Activated CD4-positive, alpha-beta T cell treated with anti-CD3 and anti-CD28 coated beads for 36 hours (primary cell): ENCODE measurements at regions not wholly inside any gene's neighbourhood (a gene's known extent, or its start where the extent isn't known, plus 50 kb on each side); places are given as distances from the start of the nearest gene placed in this dataset.
A peak's percentile ranks its signal among the peaks of the same experiment; 100 is the strongest.

Experiments
- ATAC-seq: fragments of 200-7000 bp; cut with Tn5 transposase; one replicate; pipeline ENCODE4 v1.10.0; 2021; ENCODE audit warnings: mild to moderate bottlenecking, moderate library complexity
- CTCF ChIA-PET: fragments of 350-600 bp; sonication (Branson Sonifier 250); formaldehyde crosslinking; loops from one replicate; lab custom pipeline; 2021; ENCODE audit warnings: antibody characterized with exemption; lab: Charles Lee
- POLR2A ChIA-PET: fragments of 350-600 bp; sonication (Branson Sonifier 250); formaldehyde crosslinking; loops from one replicate; lab custom pipeline; 2021; ENCODE audit warnings: antibody characterized with exemption, inconsistent platforms; lab: Charles Lee
- DNase-seq: peaks from one replicate; pipeline ENCODE4 v3.0.0-alpha.2; 2020
- H3K27ac Mint-ChIP-seq: one replicate; pipeline ENCODE4 v1.8.0; 2021; ENCODE audit warnings: mixed read lengths
- H3K27me3 Mint-ChIP-seq: one replicate; pipeline ENCODE4 v1.8.0; 2021; ENCODE audit warnings: mixed read lengths
- H3K36me3 Mint-ChIP-seq: one replicate; pipeline ENCODE4 v1.8.0; 2021; ENCODE audit warnings: low read depth, mixed read lengths
- H3K4me1 Mint-ChIP-seq: one replicate; pipeline ENCODE4 v1.8.0; 2021; ENCODE audit warnings: mixed read lengths
- H3K4me3 Mint-ChIP-seq: one replicate; pipeline ENCODE4 v1.8.0; 2021; ENCODE audit warnings: mild to moderate bottlenecking, moderate library complexity, mixed read lengths
- H3K9me3 Mint-ChIP-seq: one replicate; pipeline ENCODE4 v1.8.0; 2021; ENCODE audit warnings: low read depth, mixed read lengths
- intact Hi-C, 2 experiments: fragments of 100-400 bp; cut with DNase I in 1 of 2; cut with micrococcal nuclease in 1 of 2; formaldehyde crosslinking; loops; one replicate each; pipeline versions ENCODE4 v1.14.2 to v1.15.1; 2022 to 2024; cut with DNase I, micrococcal nuclease

DNA sequence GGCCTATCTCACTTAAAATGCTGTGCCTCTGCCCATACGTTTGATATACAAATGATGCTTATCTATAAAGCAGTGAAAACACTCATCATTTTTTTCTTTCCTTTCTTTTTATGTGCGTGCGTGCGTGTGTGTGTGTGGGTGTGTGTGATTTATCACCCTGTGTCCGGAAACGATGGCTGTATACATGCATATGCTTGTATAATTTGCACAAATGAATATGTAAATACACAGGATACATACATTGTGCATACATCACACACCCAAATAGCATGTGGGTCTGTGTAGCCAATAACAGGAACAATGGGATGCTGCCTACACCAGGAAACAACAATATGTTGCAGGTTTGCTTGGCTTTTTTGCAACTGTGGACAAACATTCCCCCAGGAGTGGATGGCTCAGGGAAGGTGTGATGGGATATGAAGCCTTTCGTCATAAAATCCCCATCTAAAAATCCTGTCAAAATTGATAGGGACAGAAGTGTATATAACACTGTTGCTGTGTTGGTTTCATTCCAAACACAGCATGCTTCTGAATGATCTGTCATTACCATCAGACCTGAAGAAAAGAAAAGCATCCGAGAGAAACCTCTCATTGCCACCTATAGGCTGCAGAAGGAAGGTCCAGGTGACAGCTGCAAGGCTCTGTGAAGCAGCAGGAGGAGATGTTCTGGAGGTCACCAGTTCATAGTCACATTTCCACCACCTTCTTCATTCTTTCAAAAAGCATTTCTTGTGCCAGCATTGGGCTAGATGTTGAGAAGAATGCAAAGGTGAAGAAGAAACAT lies 503.9 kb upstream of the NR2F2 start:
- DNase-seq (peak; percentile 6), ATAC-seq (no peak)
- no peaks in the 10 kb centered on the region for H3K9me3 Mint-ChIP-seq
- H3K36me3 Mint-ChIP-seq, result no peaks in the 10 kb centered on the region
- no peak overlapping the region for H3K27ac Mint-ChIP-seq
- ChIA-PET CTCF (no interaction called here), POLR2A (no interaction called here)
- intact Hi-C loops, result loop anchor here in 1 of 2 experiments (10.0 kb wide), 1 partner anchor 562 kb away; no protein-coding TSS in a partner anchor
- no peak overlapping the region for H3K4me3 Mint-ChIP-seq
- H3K27me3 Mint-ChIP-seq, result no peaks in the 10 kb centered on the region
- no peaks in the 10 kb centered on the region for H3K4me1 Mint-ChIP-seq

DNA sequence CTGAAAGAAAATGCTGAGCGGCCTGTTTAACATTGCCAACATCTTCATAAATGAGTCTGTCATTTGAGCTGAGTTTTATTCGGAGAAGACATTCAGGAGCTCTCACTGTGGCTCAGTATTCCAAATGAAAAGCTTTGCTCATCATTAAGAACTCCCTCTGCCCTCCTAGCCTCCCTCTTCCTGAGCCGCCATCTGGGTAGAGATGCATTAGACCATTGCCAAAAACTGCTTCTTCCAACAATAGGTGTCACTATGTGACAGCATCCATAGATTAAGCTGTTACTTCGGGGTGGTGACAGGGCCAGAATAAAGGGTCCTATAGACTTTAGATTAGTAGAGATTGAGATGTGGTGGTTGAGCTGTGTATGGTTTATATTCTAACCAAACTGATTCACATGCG lies 501.4 kb upstream of the NR2F2 start:
- no peaks in the 10 kb centered on the region for H3K4me1 Mint-ChIP-seq
- no peaks in the 10 kb centered on the region for H3K27me3 Mint-ChIP-seq
- intact Hi-C loops, result loop anchor here in 1 of 2 experiments (10.0 kb wide), 1 partner anchor 564 kb away; no protein-coding TSS in a partner anchor
- H3K9me3 Mint-ChIP-seq, result no peaks in the 10 kb centered on the region
- no peak for DNase-seq
- no peaks in the 10 kb centered on the region for H3K36me3 Mint-ChIP-seq
- H3K4me3 Mint-ChIP-seq, result no peak overlapping the region
- POLR2A ChIA-PET, result no interaction called here
- CTCF ChIA-PET, result no interaction called here
- ATAC-seq, result no peak
- no peak overlapping the region for H3K27ac Mint-ChIP-seq

DNA sequence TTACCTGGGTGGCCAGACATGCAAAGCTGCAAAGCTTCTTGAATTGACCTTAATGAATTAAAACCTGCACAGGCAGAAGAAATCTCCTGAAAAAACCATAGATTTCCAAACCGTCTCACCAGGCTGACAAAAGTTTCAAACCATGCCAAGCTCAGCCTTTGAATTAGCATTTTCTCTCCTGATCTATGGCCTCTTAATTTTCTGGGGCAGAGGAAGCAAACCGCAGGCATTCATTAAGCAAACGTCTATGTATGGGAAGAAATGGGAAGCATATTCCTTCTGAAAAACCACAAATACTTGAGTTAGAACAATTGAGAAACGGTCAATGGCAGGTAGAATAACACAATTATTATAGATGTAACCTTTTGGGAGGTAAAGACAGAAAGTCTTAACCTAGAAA lies 500.2 kb upstream of the NR2F2 start:
- no peak for ATAC-seq
- POLR2A ChIA-PET, result no interaction called here
- CTCF ChIA-PET, result no interaction called here
- H3K36me3 Mint-ChIP-seq, result no peaks in the 10 kb centered on the region
- no peak overlapping the region for H3K4me3 Mint-ChIP-seq
- H3K27me3 Mint-ChIP-seq, result peaks cover 3% of the 10 kb centered on the region
- H3K9me3 Mint-ChIP-seq, result no peaks in the 10 kb centered on the region
- no peak overlapping the region for H3K27ac Mint-ChIP-seq
- H3K4me1 Mint-ChIP-seq, result no peaks in the 10 kb centered on the region
- DNase-seq, result no peak
- intact Hi-C loops, result no loop called here

DNA sequence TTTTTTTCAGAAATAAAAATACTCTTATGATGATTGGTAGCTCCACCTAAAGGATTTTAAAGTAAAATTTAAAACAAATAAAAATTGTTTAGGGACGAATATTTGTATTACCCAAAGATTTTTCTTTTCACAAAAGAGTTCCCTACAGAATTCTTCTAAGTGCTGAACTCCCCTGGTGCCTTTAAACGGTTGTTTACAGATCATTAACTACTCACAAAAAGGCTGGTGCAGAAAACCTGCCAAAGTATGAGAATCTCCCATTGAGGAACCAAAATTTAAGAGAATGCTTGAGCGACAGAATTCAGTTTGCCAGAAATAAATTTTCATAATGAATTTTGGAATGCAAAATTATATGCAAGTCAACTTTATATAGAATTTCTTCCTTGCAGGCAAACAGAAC lies 497.8 kb upstream of the NR2F2 start:
- Mint-ChIP-seq H3K9me3 (no peaks in the 10 kb centered on the region), H3K27ac (no peak overlapping the region), H3K27me3 (peaks cover 3% of the 10 kb centered on the region), H3K36me3 (no peaks in the 10 kb centered on the region), H3K4me1 (no peaks in the 10 kb centered on the region), H3K4me3 (no peak overlapping the region)
- ATAC-seq (no peak), DNase-seq (no peak)
- ChIA-PET POLR2A (interaction anchor here (0.7 kb wide), 1 partner anchor 84 kb away, joined by 3 read pairs; no protein-coding TSS in a partner anchor), CTCF (no interaction called here)
- intact Hi-C loops, result no loop called here

DNA sequence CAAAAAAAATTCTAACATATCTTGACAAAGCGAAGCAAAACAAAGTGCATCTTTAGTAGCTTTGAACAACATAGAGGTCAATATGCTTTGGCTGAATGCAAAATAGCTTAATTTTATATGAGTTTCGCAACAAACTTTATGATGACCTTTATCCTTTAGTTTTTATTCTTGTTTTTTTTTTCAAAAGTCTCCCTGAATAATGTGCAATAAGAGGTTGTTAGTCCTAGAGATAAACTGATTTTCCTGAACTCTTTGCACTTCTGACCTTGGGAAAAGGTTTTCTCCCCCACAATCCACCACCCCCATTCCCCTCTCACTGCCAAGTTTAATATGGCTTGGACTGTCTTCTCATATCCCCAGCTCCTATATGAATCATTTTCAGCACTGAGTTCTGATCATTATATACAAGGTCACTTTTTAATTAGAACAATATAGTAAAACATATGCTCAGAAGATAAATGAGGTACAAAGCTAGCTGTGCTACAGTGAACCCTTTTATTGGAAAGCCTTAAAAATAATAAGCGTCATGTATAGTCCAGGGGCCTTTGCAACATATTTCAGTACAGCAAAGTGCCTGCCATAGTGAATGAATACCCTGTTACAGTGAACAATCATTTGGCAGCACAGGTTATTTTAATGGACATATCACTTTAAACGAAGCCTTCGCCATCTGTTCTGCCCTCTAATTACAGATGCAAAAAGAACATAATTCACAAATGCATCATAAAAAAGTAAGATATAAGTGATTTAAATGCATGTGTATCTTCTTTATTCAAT lies 496.3 kb upstream of the NR2F2 start:
- intact Hi-C loops, result no loop called here
- ChIA-PET CTCF (no interaction called here), POLR2A (no interaction called here)
- DNase-seq (no peak), ATAC-seq (no peak)
- no peaks in the 10 kb centered on the region for H3K36me3 Mint-ChIP-seq
- H3K27ac Mint-ChIP-seq, result no peak overlapping the region
- H3K27me3 Mint-ChIP-seq, result peaks cover 3% of the 10 kb centered on the region
- no peaks in the 10 kb centered on the region for H3K9me3 Mint-ChIP-seq
- peaks cover 5% of the 10 kb centered on the region for H3K4me1 Mint-ChIP-seq
- H3K4me3 Mint-ChIP-seq, result no peak overlapping the region

DNA sequence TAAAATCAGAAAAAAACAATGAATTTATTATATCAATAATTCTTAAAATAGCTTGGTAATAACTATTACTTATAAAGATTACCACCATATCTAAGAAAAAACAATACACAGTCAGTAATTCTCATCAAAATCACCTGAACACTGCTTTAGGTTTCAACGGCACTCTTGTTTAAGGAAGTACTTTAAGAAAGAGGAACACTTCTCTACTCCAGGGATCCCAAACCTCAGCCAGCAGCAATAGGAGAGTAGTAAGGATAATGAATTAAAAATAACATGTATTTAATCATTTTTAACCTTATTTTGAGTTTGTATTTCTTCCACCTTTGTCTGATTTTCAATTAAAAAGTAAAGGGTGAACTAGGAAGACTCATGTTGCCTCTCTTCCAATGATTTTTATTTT lies 494.0 kb upstream of the NR2F2 start:
- H3K4me3 Mint-ChIP-seq, result no peak overlapping the region
- no peak overlapping the region for H3K27ac Mint-ChIP-seq
- H3K27me3 Mint-ChIP-seq, result peaks cover 3% of the 10 kb centered on the region
- ATAC-seq (no peak), DNase-seq (no peak)
- ChIA-PET POLR2A (no interaction called here), CTCF (no interaction called here)
- no peaks in the 10 kb centered on the region for H3K9me3 Mint-ChIP-seq
- intact Hi-C loops, result no loop called here
- no peaks in the 10 kb centered on the region for H3K36me3 Mint-ChIP-seq
- peaks cover 25% of the 10 kb centered on the region for H3K4me1 Mint-ChIP-seq

DNA sequence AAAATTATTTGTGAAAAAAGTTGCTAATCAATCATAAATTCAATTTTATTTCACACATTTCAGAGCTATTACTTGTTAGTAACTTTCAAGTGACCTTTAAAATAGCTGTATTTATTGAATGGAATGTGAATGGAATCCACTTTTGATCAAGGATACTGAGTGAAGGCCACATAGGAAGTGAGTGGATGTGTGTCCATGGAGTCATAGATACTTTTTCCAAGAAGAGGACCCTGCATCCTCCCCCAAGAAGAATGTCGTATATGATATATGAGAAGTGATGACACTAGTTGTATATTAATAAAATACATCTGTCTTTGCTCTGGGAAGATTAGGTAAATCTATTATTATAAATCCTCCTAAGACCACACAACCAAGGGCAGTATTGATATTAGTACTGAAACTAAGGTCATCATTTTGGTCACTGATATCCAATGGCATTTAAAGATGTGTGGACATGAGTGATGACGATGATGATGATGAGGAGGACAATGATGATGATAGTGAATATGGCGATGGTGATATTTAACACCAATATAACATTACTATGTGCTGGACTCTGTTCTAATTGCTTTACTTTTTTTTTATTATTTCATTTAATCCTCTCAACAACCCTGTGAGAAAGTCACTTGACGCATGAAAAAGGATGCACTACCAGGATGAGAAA lies 493.0 kb upstream of the NR2F2 start:
- no peak for ATAC-seq
- no peaks in the 10 kb centered on the region for H3K36me3 Mint-ChIP-seq
- H3K27ac Mint-ChIP-seq, result no peak overlapping the region
- H3K4me3 Mint-ChIP-seq, result no peak overlapping the region
- ChIA-PET CTCF (interaction anchor here (0.6 kb wide), 1 partner anchor 479 kb away, joined by 3 read pairs; no protein-coding TSS in a partner anchor), POLR2A (no interaction called here)
- peaks cover 3% of the 10 kb centered on the region for H3K27me3 Mint-ChIP-seq
- H3K4me1 Mint-ChIP-seq, result peaks cover 25% of the 10 kb centered on the region
- no peaks in the 10 kb centered on the region for H3K9me3 Mint-ChIP-seq
- DNase-seq, result no peak
- intact Hi-C loops, result no loop called here

DNA sequence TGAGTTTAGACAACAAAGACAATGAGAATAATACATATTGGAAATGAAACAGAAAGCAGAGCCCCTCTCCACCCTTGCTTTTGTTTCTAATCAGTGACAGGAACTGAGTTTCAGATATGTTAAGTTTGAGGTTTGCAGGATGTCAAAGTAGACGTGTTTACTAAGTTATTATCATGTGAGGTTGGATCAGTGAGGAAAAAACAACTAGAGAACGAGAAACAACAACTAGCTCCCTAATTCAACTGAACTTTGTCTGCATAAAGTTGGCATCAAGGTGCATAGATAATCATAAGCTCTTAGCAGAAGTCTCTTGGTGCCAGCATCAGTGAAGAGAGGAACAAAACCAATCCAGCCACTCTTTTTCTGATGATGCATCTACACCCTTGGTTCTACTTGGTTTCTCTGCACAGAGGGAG lies 491.1 kb upstream of the NR2F2 start:
- H3K27me3 Mint-ChIP-seq, result peaks cover 3% of the 10 kb centered on the region
- H3K9me3 Mint-ChIP-seq, result no peaks in the 10 kb centered on the region
- CTCF ChIA-PET, result no interaction called here
- H3K4me1 Mint-ChIP-seq, result peaks cover 28% of the 10 kb centered on the region
- no peak for DNase-seq
- POLR2A ChIA-PET, result no interaction called here
- no peaks in the 10 kb centered on the region for H3K36me3 Mint-ChIP-seq
- H3K4me3 Mint-ChIP-seq, result no peak overlapping the region
- H3K27ac Mint-ChIP-seq, result no peak overlapping the region
- intact Hi-C loops, result no loop called here
- no peak for ATAC-seq

DNA sequence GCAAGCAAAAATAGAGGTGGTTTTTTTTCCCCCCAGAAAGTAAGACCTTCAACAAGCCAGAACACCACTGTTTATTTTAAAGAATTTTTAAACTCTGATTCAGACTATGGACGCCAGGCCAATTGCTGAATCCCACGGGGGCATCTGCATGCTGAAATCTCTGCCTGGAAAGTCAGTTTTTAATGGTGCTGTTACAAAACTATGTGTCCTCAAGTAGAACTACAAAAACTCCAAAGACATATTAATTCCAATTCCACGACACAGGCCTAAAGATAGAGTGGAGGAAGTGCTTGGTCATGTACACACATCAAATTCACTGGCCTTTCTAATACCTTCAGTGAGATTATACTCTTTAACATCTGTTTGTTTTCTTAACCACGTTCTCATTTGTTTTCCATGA lies 490.5 kb upstream of the NR2F2 start:
- Mint-ChIP-seq H3K4me1 (peaks cover 28% of the 10 kb centered on the region), H3K9me3 (no peaks in the 10 kb centered on the region), H3K27me3 (no peaks in the 10 kb centered on the region), H3K36me3 (no peaks in the 10 kb centered on the region), H3K27ac (no peak overlapping the region), H3K4me3 (no peak overlapping the region)
- POLR2A ChIA-PET, result no interaction called here
- ATAC-seq (no peak), DNase-seq (no peak)
- intact Hi-C loops, result no loop called here
- CTCF ChIA-PET, result no interaction called here

DNA sequence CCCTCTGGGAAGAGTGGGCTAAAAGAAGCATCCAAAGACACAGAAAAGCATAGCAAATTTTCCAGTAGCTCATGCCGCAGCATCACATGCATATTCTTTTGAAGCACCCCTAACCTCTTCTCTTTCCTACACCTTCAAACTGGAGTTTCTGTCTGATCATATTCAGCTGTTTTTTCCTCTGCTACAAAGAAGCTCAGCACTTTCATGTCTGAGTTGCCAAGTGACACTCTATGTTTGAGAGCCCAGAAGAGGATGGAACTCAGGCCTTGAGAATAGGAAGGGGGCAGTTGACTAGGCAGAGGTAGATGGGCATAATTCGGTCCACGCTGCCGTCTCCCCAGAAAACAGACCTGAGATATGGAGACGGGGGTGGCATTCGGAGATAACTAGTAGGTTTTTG lies 489.6 kb upstream of the NR2F2 start:
- POLR2A ChIA-PET, result no interaction called here
- ATAC-seq, result no peak
- peaks cover 28% of the 10 kb centered on the region for H3K4me1 Mint-ChIP-seq
- DNase-seq, result no peak
- intact Hi-C loops, result no loop called here
- H3K36me3 Mint-ChIP-seq, result no peaks in the 10 kb centered on the region
- no peak overlapping the region for H3K27ac Mint-ChIP-seq
- no peaks in the 10 kb centered on the region for H3K9me3 Mint-ChIP-seq
- CTCF ChIA-PET, result no interaction called here
- H3K4me3 Mint-ChIP-seq, result no peak overlapping the region
- no peaks in the 10 kb centered on the region for H3K27me3 Mint-ChIP-seq

DNA sequence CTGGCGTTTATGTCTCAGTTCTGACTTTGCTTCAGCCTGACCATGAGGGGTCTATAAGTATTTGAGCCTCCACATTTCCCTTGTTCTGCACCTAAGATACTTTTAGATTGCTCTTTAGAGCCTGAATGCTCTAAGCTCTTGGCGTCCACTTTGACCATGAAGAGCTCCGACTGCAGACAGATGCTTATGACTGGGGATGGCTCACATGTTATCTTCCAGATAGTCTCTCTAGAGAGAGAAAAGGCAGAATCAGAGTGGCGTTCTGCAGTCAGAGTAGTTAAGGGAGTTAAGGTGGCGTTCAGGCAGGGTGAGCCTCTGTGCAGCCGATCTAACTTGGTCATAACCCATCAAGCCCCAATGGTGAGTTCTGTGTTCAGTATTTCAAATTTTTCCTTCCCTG lies 487.9 kb upstream of the NR2F2 start:
- CTCF ChIA-PET, result interaction anchor here (0.6 kb wide), 1 partner anchor 15 kb away, joined by 3 read pairs; no protein-coding TSS in a partner anchor
- Mint-ChIP-seq H3K4me3 (no peak overlapping the region), H3K27me3 (no peaks in the 10 kb centered on the region), H3K9me3 (no peaks in the 10 kb centered on the region), H3K36me3 (no peaks in the 10 kb centered on the region), H3K4me1 (peaks cover 28% of the 10 kb centered on the region), H3K27ac (no peak overlapping the region)
- no peak for DNase-seq
- intact Hi-C loops, result no loop called here
- ATAC-seq, result no peak
- POLR2A ChIA-PET, result no interaction called here
